ENCODE measurements at regions not wholly inside any gene's neighbourhood (a gene's known extent, or its start where the extent isn't known, plus 50 kb on each side); places are given as distances from the start of the nearest gene placed in this dataset.

GRCh38 chr15:77727635-77728304 is 95.1 kb upstream of the LINGO1 start:
- DNase-seq = no peak

DNA sequence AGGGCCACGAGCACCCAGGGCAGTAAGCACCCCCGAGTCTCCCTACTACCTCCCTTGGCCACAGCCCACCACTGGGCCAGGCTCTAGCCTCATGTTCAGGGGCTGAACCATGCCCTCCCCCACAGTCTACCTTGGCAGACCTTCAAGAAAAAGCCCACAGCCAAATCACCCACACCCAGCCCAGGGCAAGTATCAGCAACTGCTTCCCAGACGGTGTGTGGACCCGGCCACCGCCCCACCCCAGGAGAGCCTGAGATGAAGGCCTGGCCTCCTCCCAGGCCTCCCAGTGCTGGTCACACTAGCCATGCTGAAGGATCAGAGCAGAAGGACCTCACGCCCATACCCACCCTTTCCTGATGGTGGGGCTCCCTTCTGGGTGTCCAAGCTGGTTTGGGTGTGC is 92.0 kb upstream of the LINGO1 start:
- no peak for DNase-seq

DNA sequence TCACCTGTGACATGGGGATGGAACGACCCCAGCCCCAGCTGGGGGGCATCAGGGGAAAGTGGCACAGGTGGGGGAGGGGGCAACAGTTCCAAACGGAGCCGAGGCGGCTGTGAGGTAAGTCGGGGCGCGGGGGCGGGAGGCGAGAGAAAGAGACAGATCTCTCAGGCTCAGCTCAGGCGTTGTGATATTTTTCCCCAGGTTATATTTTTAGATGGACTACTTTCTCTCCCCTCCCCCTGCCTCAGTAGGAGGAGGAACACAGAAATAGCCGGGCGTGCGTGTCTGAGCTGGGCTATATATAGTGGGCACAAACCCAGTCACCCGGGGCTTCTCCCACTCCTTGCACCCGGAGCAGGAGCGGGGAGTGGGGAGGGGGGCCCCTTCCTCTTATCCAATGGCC is 91.0 kb upstream of the LINGO1 start:
- no peak for DNase-seq

GRCh38 chr15:77722759-77723460 is 90.2 kb upstream of the LINGO1 start:
- no peak for DNase-seq

GRCh38 chr15:77721963-77722362 is 89.3 kb upstream of the LINGO1 start:
- no peak for DNase-seq

DNA sequence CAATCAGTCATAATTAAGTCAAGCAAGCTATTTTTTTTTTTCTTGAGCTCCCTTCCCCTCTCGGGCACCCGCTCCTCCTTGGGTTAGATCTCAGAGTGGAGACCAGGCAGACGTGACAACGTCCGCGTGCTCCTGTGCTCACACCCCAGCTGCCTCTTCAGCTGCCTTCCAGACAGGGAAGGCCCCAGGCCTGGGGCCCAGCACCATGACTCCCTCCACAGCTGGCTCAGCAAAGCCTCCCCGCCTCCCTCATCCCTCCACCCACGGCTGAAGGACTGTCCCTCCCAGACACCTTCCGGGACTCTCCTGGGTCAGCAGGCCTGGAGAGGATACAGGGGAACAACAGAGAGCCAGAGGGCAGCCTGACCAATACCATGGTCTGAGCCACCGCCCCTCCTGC is 87.9 kb upstream of the LINGO1 start:
- no peak for DNase-seq

DNA sequence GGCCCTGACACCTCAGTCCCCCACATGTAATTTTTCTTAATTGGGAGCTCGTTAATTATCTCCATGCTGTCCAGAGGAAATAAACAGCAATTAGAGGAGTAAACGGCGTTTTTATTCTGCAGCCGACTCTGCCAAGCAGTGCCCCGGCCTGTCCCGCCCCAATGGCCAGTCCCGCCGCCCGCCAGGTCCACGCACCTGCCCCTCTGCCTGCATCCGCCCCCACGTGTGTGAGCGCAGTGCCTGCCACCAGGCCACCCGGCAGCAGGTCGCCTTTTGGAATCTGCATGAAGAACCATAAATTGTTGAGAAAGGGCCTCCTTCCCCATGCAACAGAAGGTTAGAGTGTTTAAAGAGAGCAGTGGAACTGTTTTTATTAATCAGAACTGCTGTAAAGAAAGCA is 87.5 kb upstream of the LINGO1 start:
- no peak for DNase-seq

GRCh38 chr15:77719450-77719849 is 86.7 kb upstream of the LINGO1 start:
- no peak for DNase-seq

GRCh38 chr15:77717333-77717990 is 84.8 kb upstream of the LINGO1 start:
- no peak for DNase-seq

GRCh38 chr15:77716632-77717332 is 84.1 kb upstream of the LINGO1 start:
- no peak for DNase-seq

DNA sequence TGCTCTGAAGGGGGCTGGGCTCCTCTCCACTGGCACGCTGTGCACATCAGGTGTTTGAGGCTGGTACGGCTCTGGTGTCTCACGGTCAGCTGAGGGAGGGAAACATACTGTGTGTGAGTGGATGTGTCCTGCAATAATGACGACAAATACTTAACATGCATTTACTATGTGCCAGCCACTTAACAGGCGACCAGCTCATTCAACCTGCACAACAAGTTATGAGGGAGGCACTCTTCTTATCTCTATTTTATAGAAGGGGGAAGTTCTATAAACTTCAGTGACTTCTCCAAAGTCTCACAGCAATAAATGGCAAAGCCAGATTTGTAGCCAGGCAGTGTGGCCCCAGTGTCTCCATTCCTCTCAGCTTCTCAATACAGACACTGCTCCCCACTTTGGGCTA is 83.1 kb upstream of the LINGO1 start:
- DNase-seq = no peak

GRCh38 chr15:77715051-77715450 is 82.3 kb upstream of the LINGO1 start:
- no peak for DNase-seq

GRCh38 chr15:77714555-77714954 is 81.8 kb upstream of the LINGO1 start:
- DNase-seq = no peak

DNA sequence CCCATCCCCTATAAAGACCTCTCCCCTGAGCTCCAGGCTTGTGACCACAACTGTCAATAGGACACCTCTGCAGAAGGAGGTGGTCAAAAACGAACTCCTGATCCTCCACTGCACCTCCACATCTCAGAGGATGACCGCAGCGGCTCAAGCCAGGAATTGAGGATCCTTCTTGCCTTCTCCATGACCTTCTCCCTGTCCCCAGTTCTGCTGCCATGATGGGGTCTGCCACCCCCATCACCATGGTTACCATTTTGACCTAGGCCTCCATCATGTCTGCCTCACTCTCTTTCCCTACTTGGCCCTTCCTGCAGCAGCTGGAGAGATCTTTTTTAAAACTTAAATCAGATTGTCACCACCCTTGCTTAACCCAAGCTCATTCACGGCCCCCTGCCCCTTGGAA is 81.3 kb upstream of the LINGO1 start:
- DNase-seq = no peak

GRCh38 chr15:77713281-77713680 is 80.6 kb upstream of the LINGO1 start:
- DNase-seq = no peak

DNA sequence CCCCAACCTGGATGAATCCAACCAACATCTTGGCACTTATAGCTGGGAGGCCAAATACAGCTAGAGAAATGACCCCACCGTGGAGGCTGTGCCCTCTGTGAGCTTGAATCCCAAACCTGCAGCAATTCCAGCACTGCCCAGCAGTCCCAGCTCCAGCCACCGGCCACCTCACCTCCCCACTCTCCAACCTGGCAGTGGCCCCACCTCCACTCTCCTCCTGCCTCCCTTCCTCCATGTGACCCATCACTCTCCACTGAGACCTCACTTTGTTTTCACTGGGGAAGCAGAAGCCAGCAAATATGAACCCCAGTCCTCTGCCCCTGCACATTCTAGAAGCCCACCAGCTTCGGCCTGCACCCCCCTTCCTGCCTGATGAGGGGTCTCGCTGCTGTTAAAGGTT is 79.7 kb upstream of the LINGO1 start:
- DNase-seq = no peak

- DNase-seq = no peak
These were observed 77.9 kb upstream of the LINGO1 start for GRCh38 chr15:77710637-77711036.

DNA sequence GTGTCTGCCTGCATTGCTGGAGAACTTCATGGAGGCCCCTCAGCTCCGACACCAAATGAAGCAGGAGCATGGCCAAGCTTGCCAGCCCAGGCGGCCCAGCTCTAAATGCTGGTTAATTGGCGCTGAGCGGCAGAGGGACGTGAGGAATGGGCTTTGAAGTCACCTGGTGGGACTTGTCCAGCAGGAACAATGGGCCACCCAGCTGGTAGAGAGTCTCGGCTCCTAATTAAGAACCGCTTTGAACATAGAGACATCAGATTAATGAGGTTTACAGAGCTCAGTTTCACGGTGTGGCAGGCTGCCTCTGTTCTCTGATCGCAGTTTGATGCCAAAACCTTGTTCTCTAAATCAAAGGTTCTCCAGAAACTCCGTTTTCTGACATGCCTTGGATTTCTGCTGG is 77.5 kb upstream of the LINGO1 start:
- no peak for DNase-seq

DNA sequence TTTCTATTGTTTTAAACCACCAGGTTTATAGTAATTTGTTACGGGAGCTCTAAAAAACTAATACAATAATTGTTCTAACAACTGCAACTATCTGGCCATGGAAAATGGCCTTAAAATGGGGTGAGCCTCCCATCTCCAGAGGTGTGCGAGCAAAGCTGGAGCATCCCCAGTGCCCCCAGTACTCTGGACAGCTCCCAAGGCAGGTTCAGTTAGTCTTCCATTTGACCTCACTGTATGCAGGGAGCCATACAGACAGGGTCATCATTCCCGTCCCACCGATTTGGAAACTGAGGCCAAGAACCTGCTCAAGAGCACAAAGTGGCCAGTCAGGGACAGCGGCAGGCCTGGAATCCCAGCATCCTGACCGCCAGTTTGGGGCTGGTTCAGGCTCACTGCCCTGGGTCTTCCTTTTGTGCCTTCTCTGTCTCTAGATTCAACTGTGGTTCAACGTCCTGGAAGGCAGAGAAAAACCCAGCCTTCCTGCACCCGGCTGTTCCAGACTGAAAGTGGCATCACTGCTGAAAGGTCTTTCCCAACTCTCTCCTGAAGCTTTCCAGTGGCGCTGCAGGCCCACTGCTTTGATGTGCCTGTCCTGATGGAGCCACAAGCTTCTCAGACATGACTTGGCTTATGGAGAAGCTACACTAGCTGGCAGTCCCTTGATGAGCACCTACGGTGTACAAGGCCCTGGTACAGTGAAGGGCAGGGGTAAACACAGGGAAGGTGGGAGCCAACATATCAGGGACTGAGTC is 76.6 kb upstream of the LINGO1 start:
- DNase-seq = no peak

- no peak for DNase-seq
These were observed 74.0 kb upstream of the LINGO1 start for GRCh38 chr15:77706482-77707244.

DNA sequence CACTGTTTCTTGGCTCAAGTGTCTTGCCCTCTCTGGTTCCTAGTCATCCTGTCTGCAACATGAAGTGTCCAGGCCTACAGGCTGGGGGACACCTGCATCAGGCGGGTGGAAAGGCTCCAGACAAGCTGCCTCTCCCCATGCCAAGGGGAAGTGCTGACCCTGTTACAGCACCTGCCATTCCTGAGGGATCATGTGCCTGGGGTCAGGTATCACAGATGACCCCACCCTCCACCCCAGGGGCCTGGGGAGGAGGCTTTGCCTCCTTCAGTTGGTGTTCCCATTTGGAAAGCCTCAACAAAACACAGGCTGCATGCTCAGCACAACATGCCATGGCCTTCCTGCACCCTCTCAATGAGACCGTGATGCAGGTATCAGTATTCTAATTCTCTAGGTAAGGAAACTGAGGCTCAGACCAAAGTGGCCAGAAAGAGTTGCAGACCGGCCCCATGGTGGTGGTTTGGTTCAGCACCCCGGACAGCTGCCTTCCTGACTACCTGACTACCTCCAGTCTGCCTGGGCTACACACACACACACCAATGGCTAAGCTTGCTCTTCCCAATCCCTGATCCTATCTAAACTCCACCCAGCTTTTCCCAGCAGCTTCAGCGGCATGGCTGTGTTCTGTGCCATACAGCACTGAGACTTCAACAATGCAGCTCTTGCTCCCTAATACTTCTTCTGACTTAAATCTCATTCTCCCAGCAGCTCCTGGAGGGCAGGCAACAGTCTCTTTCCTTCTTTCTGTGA is 69.7 kb upstream of the LINGO1 start:
- DNase-seq = no peak

Measured in NCI-H526 treated with DMSO at 0.1 percent for 48 hours (cell line).